Endothelial cell of umbilical vein (primary cell): ENCODE measurements at regions not wholly inside any gene's neighbourhood (a gene's known extent, or its start where the extent isn't known, plus 50 kb on each side); places are given as distances from the start of the nearest gene placed in this dataset.

Source experiments
- CTCF ChIP-seq, 2 donors: IDR thresholded peaks; 1 replicate in 1 of 2; 2 replicates in 1 of 2; pipeline ENCODE4 v1.5.1; 2011; ENCODE audit warnings: low read length in 2 of 2, mild to moderate bottlenecking in 2 of 2, moderate library complexity in 2 of 2, control low read depth in 1 of 2, inconsistent platforms in 1 of 2, low read depth in 1 of 2; ENCODE audit not compliant: insufficient read depth in 1 of 2; ENCODE audit errors: extremely low read depth in 1 of 2
- EZH2 ChIP-seq: IDR thresholded peaks from 2 replicates; pipeline ENCODE4 v1.6.1; 2012; ENCODE audit warnings: borderline replicate concordance, low read depth, mild to moderate bottlenecking, moderate library complexity, low read length, inconsistent platforms; ENCODE audit not compliant: severe bottlenecking
- POLR2A ChIP-seq: IDR thresholded peaks from 2 replicates; pipeline ENCODE4 v1.6.1; 2012; ENCODE audit warnings: low read depth, mild to moderate bottlenecking, control low read depth, low read length
- POLR2AphosphoS5 ChIP-seq: IDR thresholded peaks from 2 replicates; pipeline ENCODE4 v1.6.1; 2012; ENCODE audit warnings: low read depth, mild to moderate bottlenecking, control low read depth, low read length, moderate library complexity; ENCODE audit not compliant: insufficient read depth

DNA sequence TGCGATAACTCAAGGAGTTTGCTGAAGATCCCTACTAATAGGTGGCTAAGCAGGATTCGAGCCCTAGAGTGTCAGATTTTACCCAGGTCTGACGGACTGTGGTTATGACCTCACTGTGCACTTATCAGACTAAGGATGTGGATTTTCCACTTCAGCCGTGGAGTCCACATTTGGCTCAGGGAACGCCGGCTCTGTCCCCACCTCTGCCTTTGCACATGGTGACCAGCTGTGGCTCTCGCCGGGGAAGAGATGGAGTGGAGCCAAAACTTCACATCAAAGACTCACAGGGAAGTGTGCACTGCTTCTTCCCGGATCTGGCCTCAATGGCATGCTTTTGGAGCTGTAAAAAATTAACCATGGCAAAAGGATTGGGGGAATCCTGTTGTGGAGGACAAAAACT, 249.3 kb upstream of the APCDD1 start:
- no peak for TF ChIP-seq CTCF (IDR thresholded peaks at IDR 0.05; ENCODE audit: extremely low read depth in 1 of 2, insufficient read depth in 1 of 2, low read depth in 1 of 2, low read length in 2 of 2)
- TF ChIP-seq EZH2 = no peak
- no peak for TF ChIP-seq POLR2AphosphoS5
- TF ChIP-seq POLR2A = no peak
